ENCODE measurements at regions not wholly inside any gene's neighbourhood (a gene's known extent, or its start where the extent isn't known, plus 50 kb on each side); places are given as distances from the start of the nearest gene placed in this dataset.
A peak's percentile ranks its signal among the peaks of the same experiment; 100 is the strongest.

DNA sequence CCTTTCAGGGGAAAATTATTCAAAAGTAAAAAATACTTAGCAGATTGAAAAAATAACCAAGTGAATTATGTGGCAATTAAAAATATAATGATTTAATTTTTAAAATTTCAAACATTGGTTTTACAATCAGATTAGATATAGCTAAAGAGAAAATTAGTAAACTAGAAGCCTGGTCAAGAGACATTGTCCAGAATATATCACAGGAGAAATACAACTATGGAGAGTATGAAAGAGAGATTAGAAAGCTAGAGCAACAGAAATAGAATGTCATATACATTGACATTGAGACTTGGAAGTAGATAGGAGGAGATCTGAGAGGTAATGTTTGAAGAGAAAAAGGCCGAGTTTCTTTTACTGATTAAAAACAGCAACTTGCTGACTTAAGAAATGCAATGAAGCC is 476.4 kb upstream of the SLC10A2 start:
- 0 to 47% methylated on average over 1 of the region's 1 CpG for WGBS, 2 donors
- intact Hi-C loops (cut with DNase I): no loop called here
- Histone ChIP-seq H3K9me3 (no peaks in the 10 kb centered on the region), H3K4me1 (no peaks in the 10 kb centered on the region), H3K36me3 (no peaks in the 10 kb centered on the region), H3K27me3 (no peaks in the 10 kb centered on the region), H3K27ac (no peak overlapping the region), H3K4me3 (replicated peaks in 1 of 3) (no peak overlapping the region)
- no peak for TF ChIP-seq POLR2A (IDR thresholded peaks at IDR 0.05)
- TF ChIP-seq, protein P1, sequence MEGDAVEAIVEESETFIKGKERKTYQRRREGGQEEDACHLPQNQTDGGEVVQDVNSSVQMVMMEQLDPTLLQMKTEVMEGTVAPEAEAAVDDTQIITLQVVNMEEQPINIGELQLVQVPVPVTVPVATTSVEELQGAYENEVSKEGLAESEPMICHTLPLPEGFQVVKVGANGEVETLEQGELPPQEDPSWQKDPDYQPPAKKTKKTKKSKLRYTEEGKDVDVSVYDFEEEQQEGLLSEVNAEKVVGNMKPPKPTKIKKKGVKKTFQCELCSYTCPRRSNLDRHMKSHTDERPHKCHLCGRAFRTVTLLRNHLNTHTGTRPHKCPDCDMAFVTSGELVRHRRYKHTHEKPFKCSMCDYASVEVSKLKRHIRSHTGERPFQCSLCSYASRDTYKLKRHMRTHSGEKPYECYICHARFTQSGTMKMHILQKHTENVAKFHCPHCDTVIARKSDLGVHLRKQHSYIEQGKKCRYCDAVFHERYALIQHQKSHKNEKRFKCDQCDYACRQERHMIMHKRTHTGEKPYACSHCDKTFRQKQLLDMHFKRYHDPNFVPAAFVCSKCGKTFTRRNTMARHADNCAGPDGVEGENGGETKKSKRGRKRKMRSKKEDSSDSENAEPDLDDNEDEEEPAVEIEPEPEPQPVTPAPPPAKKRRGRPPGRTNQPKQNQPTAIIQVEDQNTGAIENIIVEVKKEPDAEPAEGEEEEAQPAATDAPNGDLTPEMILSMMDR (IDR thresholded peaks at IDR 0.05): no peak
- DNase-seq: no peak

DNA sequence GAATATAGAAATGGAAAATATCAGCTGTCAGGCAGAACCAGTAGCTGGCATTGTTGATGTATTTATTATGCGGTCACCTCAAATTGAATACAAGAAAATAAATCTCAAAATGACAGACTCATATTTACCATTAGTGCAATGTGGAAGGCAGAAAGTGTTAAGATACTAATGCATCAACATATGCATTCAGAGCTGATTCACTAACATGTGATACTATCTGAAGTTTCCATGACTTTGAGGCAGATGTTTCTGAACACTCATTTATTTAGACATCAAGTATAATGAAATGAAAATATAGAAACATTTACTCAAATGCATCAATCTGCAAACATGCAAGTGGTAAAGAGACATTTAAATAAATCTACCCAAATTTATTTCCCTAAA is 474.2 kb upstream of the SLC10A2 start:
- WGBS, 2 donors: 85 to 93% methylated on average over 1 of the region's 1 CpG
- Histone ChIP-seq H3K27me3 (no peaks in the 10 kb centered on the region), H3K36me3 (no peaks in the 10 kb centered on the region), H3K4me3 (replicated peaks in 1 of 3) (no peak overlapping the region), H3K27ac (no peak overlapping the region), H3K9me3 (no peaks in the 10 kb centered on the region), H3K4me1 (no peaks in the 10 kb centered on the region)
- intact Hi-C loops (cut with DNase I): no loop called here
- TF ChIP-seq, protein P1 (IDR thresholded peaks at IDR 0.05): no peak
- no peak for TF ChIP-seq POLR2A (IDR thresholded peaks at IDR 0.05)
- no peak for DNase-seq

DNA sequence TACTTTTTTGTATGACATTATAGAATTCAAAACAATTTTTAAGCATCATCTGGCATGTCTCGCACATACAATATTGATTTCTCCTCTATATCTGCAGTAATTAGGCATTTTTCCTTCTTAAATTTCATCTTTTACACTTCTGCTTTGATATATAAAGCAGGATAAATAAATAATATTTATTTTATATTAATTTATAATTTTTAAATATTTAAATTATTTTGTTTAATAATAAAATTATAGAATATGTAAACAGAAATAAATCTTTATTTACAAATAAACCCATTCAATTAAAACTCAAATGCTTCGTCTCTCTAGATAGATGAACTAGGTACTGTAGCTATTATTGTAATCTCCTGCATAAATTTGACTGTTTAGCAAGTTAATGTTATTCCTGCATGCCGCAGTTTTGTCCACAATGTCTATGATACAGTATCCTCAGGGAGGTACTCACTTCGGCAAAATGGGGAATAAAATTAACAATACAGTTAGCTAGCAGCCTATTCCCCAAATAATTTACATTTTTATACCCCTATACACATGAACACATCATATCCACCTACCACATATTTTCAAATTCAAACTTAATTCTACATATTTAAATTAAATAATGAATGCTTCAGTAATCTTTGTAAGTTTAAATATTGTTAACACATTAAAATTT is 473.6 kb upstream of the SLC10A2 start:
- Histone ChIP-seq H3K4me3 (replicated peaks in 1 of 3) (no peak overlapping the region), H3K27ac (no peak overlapping the region), H3K27me3 (no peaks in the 10 kb centered on the region), H3K9me3 (no peaks in the 10 kb centered on the region), H3K4me1 (no peaks in the 10 kb centered on the region), H3K36me3 (no peaks in the 10 kb centered on the region)
- DNase-seq: no peak
- TF ChIP-seq, protein P1 (IDR thresholded peaks at IDR 0.05): no peak
- TF ChIP-seq POLR2A (IDR thresholded peaks at IDR 0.05): no peak
- intact Hi-C loops (cut with DNase I): no loop called here
- 86 to 87% methylated on average over 4 of the region's 4 CpGs for WGBS, 2 donors

DNA sequence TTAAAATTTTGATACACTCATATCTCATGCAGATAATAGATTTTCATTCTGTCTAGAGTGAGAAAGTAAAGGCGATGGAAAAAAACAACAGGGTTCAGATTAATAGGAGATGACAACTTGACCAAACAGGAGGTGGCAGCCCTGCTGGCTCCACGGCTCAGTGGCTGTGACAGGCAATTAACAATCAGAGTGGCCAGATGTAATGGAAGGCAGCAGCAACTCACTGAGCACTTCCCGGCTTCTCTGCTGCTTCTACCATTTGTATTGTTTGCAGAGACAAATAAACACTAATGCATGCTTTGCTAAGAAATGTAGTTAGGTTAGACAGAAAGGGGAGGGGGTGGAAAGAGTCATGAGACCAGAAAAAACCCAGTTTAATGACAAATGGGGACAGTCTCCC is 473.0 kb upstream of the SLC10A2 start:
- DNase-seq: peak; percentile 2 to 4
- H3K27ac ChIP-seq: no peak overlapping the region
- WGBS, 2 donors: 12% methylated on average over 3 of the region's 3 CpGs
- H3K4me3 ChIP-seq (replicated peaks in 1 of 3): no peak overlapping the region
- no peaks in the 10 kb centered on the region for H3K27me3 ChIP-seq
- TF ChIP-seq, protein P1 (IDR thresholded peaks at IDR 0.05): no peak
- no peak for TF ChIP-seq POLR2A (IDR thresholded peaks at IDR 0.05)
- H3K9me3 ChIP-seq: no peaks in the 10 kb centered on the region
- no peaks in the 10 kb centered on the region for H3K4me1 ChIP-seq
- intact Hi-C loops (cut with DNase I): no loop called here
- no peaks in the 10 kb centered on the region for H3K36me3 ChIP-seq

DNA sequence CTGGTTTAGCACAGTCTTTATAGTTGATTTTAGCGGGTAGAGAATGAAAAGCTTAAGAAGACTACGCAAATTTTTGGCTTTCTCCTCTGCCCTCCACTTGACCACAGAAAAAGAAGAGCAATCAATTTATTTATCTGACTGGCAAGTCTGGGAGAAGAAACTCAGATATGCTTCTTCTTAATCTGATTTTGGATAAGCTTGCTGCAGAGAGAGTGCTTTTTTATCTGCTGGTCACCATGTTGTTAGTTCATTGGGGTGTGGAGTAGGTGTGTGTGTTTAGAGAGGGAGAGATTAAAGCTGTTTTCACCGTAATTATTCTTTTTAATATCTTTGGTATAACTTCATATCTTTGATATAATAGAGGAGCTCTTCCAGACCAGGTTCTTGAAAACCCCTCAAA is 471.4 kb upstream of the SLC10A2 start:
- H3K9me3 ChIP-seq: no peaks in the 10 kb centered on the region
- no peaks in the 10 kb centered on the region for H3K36me3 ChIP-seq
- 89 to 91% methylated on average over 3 of the region's 3 CpGs for WGBS, 2 donors
- no peak for DNase-seq
- no peaks in the 10 kb centered on the region for H3K4me1 ChIP-seq
- no peak for TF ChIP-seq POLR2A (IDR thresholded peaks at IDR 0.05)
- TF ChIP-seq, protein P1 (IDR thresholded peaks at IDR 0.05): no peak
- no peaks in the 10 kb centered on the region for H3K27me3 ChIP-seq
- intact Hi-C loops (cut with DNase I): no loop called here
- no peak overlapping the region for H3K4me3 ChIP-seq (replicated peaks in 1 of 3)
- H3K27ac ChIP-seq: no peak overlapping the region

Data from thyroid gland (tissue), 4 donors.